Common myeloid progenitor, CD34-positive (primary cell): ENCODE measurements at regions not wholly inside any gene's neighbourhood (a gene's known extent, or its start where the extent isn't known, plus 50 kb on each side); places are given as distances from the start of the nearest gene placed in this dataset.

Experiments
- CTCF ChIA-PET: fragments of 350-600 bp; sonication (Branson Sonifier 250); formaldehyde crosslinking; loops from one replicate; lab custom pipeline; 2021; ENCODE audit warnings: antibody characterized with exemption; lab: Charles Lee
- POLR2A ChIA-PET: fragments of 350-600 bp; sonication (Branson Sonifier 250); formaldehyde crosslinking; loops from one replicate; lab custom pipeline; 2021; ENCODE audit warnings: antibody characterized with exemption; lab: Charles Lee
- DNase-seq, 3 donors: peaks; one replicate each; pipeline versions ENCODE4 v3.0.0 to v3.0.0-alpha.2; 2013
- H3K27ac ChIP-seq, 2 experiments: 1 replicate in 1 of 2; 2 replicates in 1 of 2; pipeline ENCODE4 v1.7.0; 2013; ENCODE audit warnings: inconsistent platforms in 2 of 2, low read length in 2 of 2, mild to moderate bottlenecking in 2 of 2, low read depth in 1 of 2, moderate library complexity in 1 of 2; ENCODE audit not compliant: severe bottlenecking in 2 of 2, insufficient read depth in 1 of 2, poor library complexity in 1 of 2
- H3K27me3 ChIP-seq, 5 experiments: replicated peaks in 2 of 5; 1 replicate in 3 of 5; 2 replicates in 2 of 5; pipeline versions ENCODE4 v1.6.1 to v1.7.0; 2013; ENCODE audit warnings: low read length in 4 of 5, mild to moderate bottlenecking in 2 of 5, moderate library complexity in 2 of 5, inconsistent platforms in 1 of 5; ENCODE audit not compliant: insufficient read depth in 5 of 5, control insufficient read depth in 4 of 5
- H3K36me3 ChIP-seq, 4 experiments: 1 replicate in 2 of 4; 2 replicates in 2 of 4; pipeline versions ENCODE4 v1.6.1 to v1.7.0; 2013; ENCODE audit warnings: low read length in 3 of 4, control low read depth in 1 of 4, mild to moderate bottlenecking in 1 of 4; ENCODE audit not compliant: control insufficient read depth in 4 of 4, insufficient read depth in 4 of 4
- H3K4me1 ChIP-seq, 4 experiments: 1 replicate in 3 of 4; 2 replicates in 1 of 4; pipeline versions ENCODE4 v1.6.1 to v1.7.1; 2013; ENCODE audit warnings: low read length in 3 of 4, mild to moderate bottlenecking in 3 of 4, control low read depth in 1 of 4, inconsistent platforms in 1 of 4, moderate library complexity in 1 of 4; ENCODE audit not compliant: control insufficient read depth in 4 of 4, insufficient read depth in 4 of 4; ENCODE audit errors: control extremely low read depth in 1 of 4
- H3K4me3 ChIP-seq, 7 experiments: 1 replicate in 4 of 7; 2 replicates in 3 of 7; pipeline versions ENCODE4 v1.5.1 to v1.7.0; 2013; ENCODE audit warnings: mild to moderate bottlenecking in 7 of 7, low read length in 6 of 7, moderate library complexity in 6 of 7, inconsistent platforms in 2 of 7, low read depth in 2 of 7, control low read depth in 1 of 7; ENCODE audit not compliant: insufficient read depth in 4 of 7, control insufficient read depth in 1 of 7; ENCODE audit errors: extremely low read depth in 1 of 7
- H3K9me3 ChIP-seq, 5 experiments: 1 replicate in 4 of 5; 2 replicates in 1 of 5; pipeline versions ENCODE4 v1.6.1 to v1.7.1; 2013; ENCODE audit warnings: low read length in 4 of 5, mild to moderate bottlenecking in 2 of 5, inconsistent platforms in 1 of 5, low read depth in 1 of 5, moderate library complexity in 1 of 5; ENCODE audit not compliant: control insufficient read depth in 4 of 5, insufficient read depth in 2 of 5; ENCODE audit errors: control extremely low read depth in 1 of 5
- WGBS: methylation state at CpG from one replicate; pipeline ENCODE4 v1.1.5; 2013; ENCODE audit not compliant: insufficient coverage; 5-methylcytosine and 5-hydroxymethylcytosine counted together

GRCh38 chr2:181364492-181365170, 92.6 kb upstream of the ITGA4 start:
- Histone ChIP-seq H3K4me3 (no peak overlapping the region), H3K36me3 (no peaks in the 10 kb centered on the region), H3K27me3 (no peaks in the 10 kb centered on the region), H3K27ac (no peak overlapping the region), H3K4me1 (peaks cover 0 to 7% (median 3%) of the 10 kb centered on the region in 4 experiments), H3K9me3 (no peaks in the 10 kb centered on the region)
- 85% methylated on average over 6 of the region's 8 CpGs for WGBS
- ChIA-PET POLR2A (no interaction called here), CTCF (interaction anchor here (2.5 kb wide), 1 partner anchor 11 kb away, joined by 5 read pairs; no protein-coding TSS in a partner anchor)
- DNase-seq = no peak

GRCh38 chr2:181366675-181367175, 90.5 kb upstream of the ITGA4 start:
- WGBS = 90% methylated on average over 1 of the region's 4 CpGs
- H3K27ac ChIP-seq = no peak overlapping the region
- ChIA-PET CTCF (interaction anchor here (0.9 to 1.0 kb wide), 2 partner anchors 16 to 91 kb away, joined by 3 to 4 read pairs; partner anchors contain the start of gene ITGA4), POLR2A (no interaction called here)
- H3K27me3 ChIP-seq = no peaks in the 10 kb centered on the region
- H3K9me3 ChIP-seq = no peaks in the 10 kb centered on the region
- no peak for DNase-seq
- no peak overlapping the region for H3K4me3 ChIP-seq
- H3K4me1 ChIP-seq = peaks cover 3 to 14% (median 7%) of the 10 kb centered on the region in 4 experiments
- H3K36me3 ChIP-seq = no peaks in the 10 kb centered on the region

GRCh38 chr2:181367411-181367810, 89.8 kb upstream of the ITGA4 start:
- WGBS = 100% methylated on average over 1 of the region's 3 CpGs
- ChIA-PET POLR2A (no interaction called here), CTCF (interaction anchor here (1.0 kb wide), 1 partner anchor 64 kb away, joined by 3 read pairs; no protein-coding TSS in a partner anchor)

DNA sequence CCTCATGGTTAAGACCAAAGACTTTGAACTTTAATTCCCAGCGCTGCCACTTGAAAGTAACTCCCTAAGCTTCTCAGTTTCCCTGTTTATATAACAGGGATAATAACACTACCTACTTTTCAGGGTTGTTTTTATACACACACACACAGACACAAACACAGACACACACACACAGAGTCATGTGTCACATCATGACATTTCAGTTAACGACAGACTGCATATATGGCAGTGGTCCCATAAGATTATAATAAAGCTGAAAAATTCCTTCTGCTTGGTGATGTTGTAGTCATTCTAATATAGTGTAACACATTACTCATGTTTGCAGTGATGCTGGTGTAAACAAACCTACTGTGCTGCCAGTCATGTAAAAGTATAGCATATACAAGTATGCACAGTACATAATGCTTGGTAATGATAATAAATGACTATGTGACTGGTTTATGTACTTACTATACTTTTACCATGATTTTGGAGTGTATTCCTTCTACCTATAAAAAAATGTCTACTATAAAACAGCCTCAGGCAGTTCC, 89.2 kb upstream of the ITGA4 start:
- Histone ChIP-seq H3K9me3 (no peaks in the 10 kb centered on the region), H3K27me3 (no peaks in the 10 kb centered on the region), H3K4me1 (peaks cover 10 to 23% (median 17%) of the 10 kb centered on the region in 4 experiments), H3K4me3 (no peak overlapping the region), H3K36me3 (no peaks in the 10 kb centered on the region), H3K27ac (no peak overlapping the region)
- no peak for DNase-seq
- WGBS = 100% methylated on average over 1 of the region's 2 CpGs
- ChIA-PET CTCF (interaction anchor here (0.9 to 1.0 kb wide), 2 partner anchors 15 to 63 kb away, joined by 3 to 4 read pairs; no protein-coding TSS in a partner anchor), POLR2A (no interaction called here)

More at GRCh38 chr2:181367411-181367810, 89.8 kb upstream of the ITGA4 start:
- no peaks in the 10 kb centered on the region for H3K27me3 ChIP-seq
- no peaks in the 10 kb centered on the region for H3K36me3 ChIP-seq
- no peak for DNase-seq
- H3K27ac ChIP-seq = no peak overlapping the region
- peaks cover 10 to 21% (median 12%) of the 10 kb centered on the region in 4 experiments for H3K4me1 ChIP-seq
- no peak overlapping the region for H3K4me3 ChIP-seq
- H3K9me3 ChIP-seq = no peaks in the 10 kb centered on the region

DNA sequence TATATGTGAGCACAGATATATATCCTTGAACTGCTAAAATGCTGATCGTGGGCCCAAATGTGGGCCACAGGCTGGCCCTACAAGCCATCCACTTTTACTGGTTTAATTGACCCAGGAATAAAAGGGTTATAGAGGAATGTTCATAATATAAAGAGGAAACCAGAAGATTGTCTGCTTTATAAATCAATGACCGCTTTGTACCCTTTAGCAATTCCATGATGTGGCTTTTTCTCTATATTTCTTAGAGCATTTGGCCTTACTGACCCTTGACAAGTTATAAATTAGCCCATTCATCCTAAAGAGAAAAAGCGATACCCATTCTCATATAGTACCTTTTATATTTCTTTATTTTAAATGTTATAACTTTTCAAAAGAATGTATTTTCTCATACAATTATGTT, 87.1 kb upstream of the ITGA4 start:
- no peak overlapping the region for H3K4me3 ChIP-seq
- no peak overlapping the region for H3K27ac ChIP-seq
- WGBS = 100% methylated on average over 1 of the region's 3 CpGs
- CTCF ChIA-PET = no interaction called here
- H3K36me3 ChIP-seq = no peaks in the 10 kb centered on the region
- no peaks in the 10 kb centered on the region for H3K27me3 ChIP-seq
- H3K9me3 ChIP-seq = no peaks in the 10 kb centered on the region
- POLR2A ChIA-PET = no interaction called here
- H3K4me1 ChIP-seq = peaks cover 9 to 24% (median 19%) of the 10 kb centered on the region in 4 experiments
- no peak for DNase-seq

- no peaks in the 10 kb centered on the region for H3K36me3 ChIP-seq
- ChIA-PET POLR2A (no interaction called here), CTCF (no interaction called here)
- H3K27me3 ChIP-seq = no peaks in the 10 kb centered on the region
- no peak for DNase-seq
- WGBS = no CpG with 5 or more reads among the region's 2 CpGs
- no peaks in the 10 kb centered on the region for H3K9me3 ChIP-seq
- H3K4me3 ChIP-seq = no peak overlapping the region
- H3K4me1 ChIP-seq = peaks cover 11 to 27% (median 19%) of the 10 kb centered on the region in 4 experiments
- H3K27ac ChIP-seq = no peak overlapping the region
Observed at GRCh38 chr2:181371195-181371594, 86.0 kb upstream of the ITGA4 start.
